Activated CD4-positive, alpha-beta T cell treated with anti-CD3 and anti-CD28 coated beads, Interleukin-2, amount 50 U/mL, for 24 hours (primary cell): ENCODE measurements at regions not wholly inside any gene's neighbourhood (a gene's known extent, or its start where the extent isn't known, plus 50 kb on each side); places are given as distances from the start of the nearest gene placed in this dataset.
"Not testable (repeated sequence)": the region's sequence is repeated elsewhere in the genome, so short reads cannot be mapped to it uniquely, and the experiment has no call there.

Experiments
- DNase-seq, 2 donors: peaks; one replicate each; pipeline ENCODE4 v3.0.0-alpha.2; 2020; ENCODE audit warnings: low read depth in 1 of 2, low spot score in 1 of 2

- no peak for DNase-seq
Observed at GRCh38 chr5:89190515-89191265, 307.7 kb upstream of the MEF2C start.

- DNase-seq = no peak
Observed at GRCh38 chr5:89187883-89188465, 305.0 kb upstream of the MEF2C start.

- DNase-seq = no peak
Observed at GRCh38 chr5:89187268-89187667, 304.3 kb upstream of the MEF2C start.

GRCh38 chr5:89181546-89181945 is 298.6 kb upstream of the MEF2C start:
- no peak for DNase-seq

GRCh38 chr5:89179731-89180130 is 296.7 kb upstream of the MEF2C start:
- no peak for DNase-seq

- no peak for DNase-seq
Observed at GRCh38 chr5:89178541-89178940, 295.6 kb upstream of the MEF2C start.

GRCh38 chr5:89173528-89173927 is 290.5 kb upstream of the MEF2C start:
- DNase-seq = no peak

GRCh38 chr5:89168766-89169165 is 285.8 kb upstream of the MEF2C start:
- DNase-seq = no peak

GRCh38 chr5:89164703-89165102 is 281.7 kb upstream of the MEF2C start:
- DNase-seq = not testable (repeated sequence)

GRCh38 chr5:89156226-89156625 is 273.2 kb upstream of the MEF2C start:
- DNase-seq = no peak

GRCh38 chr5:89147031-89147430 is 264.0 kb upstream of the MEF2C start:
- DNase-seq = no peak

GRCh38 chr5:89137148-89137547 is 254.2 kb upstream of the MEF2C start:
- no peak for DNase-seq

GRCh38 chr5:89133975-89134374 is 251.0 kb upstream of the MEF2C start:
- DNase-seq = no peak

- no peak for DNase-seq
Observed at GRCh38 chr5:89133129-89133528, 250.1 kb upstream of the MEF2C start.

- DNase-seq = no peak
Observed at GRCh38 chr5:89130851-89131250, 247.9 kb upstream of the MEF2C start.

GRCh38 chr5:89129941-89130340 is 247.0 kb upstream of the MEF2C start:
- no peak for DNase-seq

- DNase-seq = no peak
Observed at GRCh38 chr5:89128906-89129625, 246.1 kb upstream of the MEF2C start.

- DNase-seq = no peak
Observed at GRCh38 chr5:89128092-89128491, 245.1 kb upstream of the MEF2C start.

- no peak for DNase-seq
Observed at GRCh38 chr5:89127191-89127590, 244.2 kb upstream of the MEF2C start.

GRCh38 chr5:89125372-89125771 is 242.4 kb upstream of the MEF2C start:
- DNase-seq = no peak

- no peak for DNase-seq
Observed at GRCh38 chr5:89123581-89123980, 240.6 kb upstream of the MEF2C start.

- no peak for DNase-seq
Observed at GRCh38 chr5:89120719-89121118, 237.7 kb upstream of the MEF2C start.
